Omental fat pad (tissue), 3 donors: ENCODE measurements at regions not wholly inside any gene's neighbourhood (a gene's known extent, or its start where the extent isn't known, plus 50 kb on each side); places are given as distances from the start of the nearest gene placed in this dataset.
A peak's percentile ranks its signal among the peaks of the same experiment; 100 is the strongest.

ENCODE experiments used
- ATAC-seq: fragments of 150-250 bp; one replicate; pipeline ENCODE4 v1.9.1; 2016; ENCODE audit warnings: mild to moderate bottlenecking, moderate library complexity; ENCODE audit not compliant: low FRiP score
- DNase-seq: peaks from one replicate; pipeline ENCODE4 v3.0.0-alpha.2; 2019; ENCODE audit warnings: low spot score
- CTCF ChIP-seq, 3 donors: fragments of 450-650 bp; IDR thresholded peaks; one replicate each; pipeline ENCODE4 v1.5.1; 2016 to 2017; ENCODE audit warnings: antibody characterized with exemption in 3 of 3, mild to moderate bottlenecking in 3 of 3, moderate library complexity in 2 of 3

GRCh38 chr21:38651570-38651969 is 153.3 kb upstream of the ERG start:
- ATAC-seq (no peak), DNase-seq (no peak)
- no peak for TF ChIP-seq CTCF (IDR thresholded peaks at IDR 0.05)

- DNase-seq: no peak
- no peak for TF ChIP-seq CTCF (IDR thresholded peaks at IDR 0.05)
- ATAC-seq: no peak
Observed at GRCh38 chr21:38652396-38652795, 153.3 kb upstream of the ETS2 start.

- DNase-seq: no peak
Observed at GRCh38 chr21:38654580-38654979, 151.1 kb upstream of the ETS2 start.

GRCh38 chr21:38658511-38658910 is 147.2 kb upstream of the ETS2 start:
- no peak for DNase-seq
- TF ChIP-seq CTCF (IDR thresholded peaks at IDR 0.05): no peak
- ATAC-seq: no peak

More at GRCh38 chr21:38654580-38654979, 151.1 kb upstream of the ETS2 start:
- ATAC-seq: no peak
- no peak for TF ChIP-seq CTCF (IDR thresholded peaks at IDR 0.05)

- DNase-seq (no peak), ATAC-seq (no peak)
- TF ChIP-seq CTCF (IDR thresholded peaks at IDR 0.05): no peak
Observed at GRCh38 chr21:38659936-38660332, 145.8 kb upstream of the ETS2 start.

- DNase-seq (no peak), ATAC-seq (peak; percentile 70)
- no peak for TF ChIP-seq CTCF (IDR thresholded peaks at IDR 0.05)
Observed at GRCh38 chr21:38660333-38661196, 145.2 kb upstream of the ETS2 start.
